H1 (cell line): ENCODE measurements at regions not wholly inside any gene's neighbourhood (a gene's known extent, or its start where the extent isn't known, plus 50 kb on each side); places are given as distances from the start of the nearest gene placed in this dataset.

Experiments
- ATF2 ChIP-seq: IDR thresholded peaks from 2 replicates; pipeline ENCODE4 v1.6.1; 2012; ENCODE audit warnings: low read length, inconsistent platforms
- CTCF ChIP-seq, 3 experiments: IDR thresholded peaks; 1 replicate in 2 of 3; 2 replicates in 1 of 3; pipeline versions ENCODE4 v1.5.1 to v1.6.1; 2011; ENCODE audit warnings: low read length in 3 of 3, mild to moderate bottlenecking in 3 of 3, inconsistent platforms in 2 of 3, low read depth in 1 of 3, moderate library complexity in 1 of 3; ENCODE audit not compliant: insufficient read depth in 1 of 3; ENCODE audit errors: control extremely low read depth in 1 of 3
- GTF2F1 ChIP-seq: IDR thresholded peaks from 2 replicates; pipeline ENCODE4 v1.6.1; 2012; ENCODE audit warnings: low read depth, low read length, improper control_type of control experiment, borderline replicate concordance
- HDAC2 ChIP-seq, 2 experiments: fragments of 300-600 bp in 1 of 2; sonication (generic) in 1 of 2; IDR thresholded peaks; 2 replicates each; pipeline ENCODE4 v1.6.1; 2011 to 2012; ENCODE audit warnings: low read depth in 2 of 2, low read length in 2 of 2, mild to moderate bottlenecking in 2 of 2, moderate library complexity in 2 of 2, borderline replicate concordance in 1 of 2, inconsistent platforms in 1 of 2
- RXRA ChIP-seq: IDR thresholded peaks from 2 replicates; pipeline ENCODE4 v1.6.1; 2011; ENCODE audit warnings: low read depth, mild to moderate bottlenecking, low read length, moderate library complexity; ENCODE audit not compliant: insufficient read depth
- SP1 ChIP-seq: IDR thresholded peaks from 2 replicates; pipeline ENCODE4 v1.6.1; 2011; ENCODE audit warnings: low read depth, low read length

- no peak for TF ChIP-seq GTF2F1
- no peak for TF ChIP-seq ATF2
- no peak for TF ChIP-seq CTCF (IDR thresholded peaks at IDR 0.05; ENCODE audit: control extremely low read depth in 1 of 3, insufficient read depth in 1 of 3, low read depth in 1 of 3, low read length in 3 of 3)
- no peak for TF ChIP-seq HDAC2 (IDR thresholded peaks at IDR 0.05; ENCODE audit: borderline replicate concordance in 1 of 2, low read depth in 2 of 2, low read length in 2 of 2)
- no peak for TF ChIP-seq RXRA
- no peak for TF ChIP-seq SP1
Observed at GRCh38 chr3:46083956-46084355, 56.7 kb upstream of the XCR1 start.
